Urothelium cell line (cell line): ENCODE measurements at regions not wholly inside any gene's neighbourhood (a gene's known extent, or its start where the extent isn't known, plus 50 kb on each side); places are given as distances from the start of the nearest gene placed in this dataset.
"Not testable (repeated sequence)": the region's sequence is repeated elsewhere in the genome, so short reads cannot be mapped to it uniquely, and the experiment has no call there.

Experiments used
- DNase-seq: peaks from one replicate; pipeline ENCODE4 v3.0.0; 2011; ENCODE audit warnings: low spot score, mixed read lengths
- FAIRE-seq: peaks from 2 replicates; lab custom pipeline; 2011; peaks lifted over from hg19 to GRCh38; lab: Jason Lieb, UNC

- FAIRE-seq, DNase-seq: not testable (repeated sequence)
Measured at GRCh38 chr14:83007052-83007451, 1473.4 kb upstream of the SEL1L start.

GRCh38 chr14:83007641-83008225 is 1474.1 kb upstream of the SEL1L start:
- FAIRE-seq, result no peak
- no peak for DNase-seq

GRCh38 chr14:83017296-83017695 is 1483.6 kb upstream of the SEL1L start:
- FAIRE-seq (no peak), DNase-seq (no peak)

GRCh38 chr14:83019744-83020414 is 1486.2 kb upstream of the SEL1L start:
- FAIRE-seq (no peak), DNase-seq (no peak)

GRCh38 chr14:83021323-83021722 is 1487.7 kb upstream of the SEL1L start:
- FAIRE-seq (no peak), DNase-seq (no peak)

GRCh38 chr14:83023369-83023768 is 1489.7 kb upstream of the SEL1L start:
- DNase-seq (no peak), FAIRE-seq (no peak)

- FAIRE-seq (no peak), DNase-seq (no peak)
Measured at GRCh38 chr14:83041224-83041623, 1507.6 kb upstream of the SEL1L start.

GRCh38 chr14:83042858-83043257 is 1509.2 kb upstream of the SEL1L start:
- DNase-seq (no peak), FAIRE-seq (no peak)

GRCh38 chr14:83044001-83044400 is 1510.3 kb upstream of the SEL1L start:
- FAIRE-seq (no peak), DNase-seq (no peak)

- DNase-seq, result no peak
- no peak for FAIRE-seq
Measured at GRCh38 chr14:83047059-83047830, 1513.6 kb upstream of the SEL1L start.

- DNase-seq, result no peak
- FAIRE-seq, result no peak
Measured at GRCh38 chr14:83053022-83053710, 1519.5 kb upstream of the SEL1L start.

- DNase-seq (no peak), FAIRE-seq (no peak)
Measured at GRCh38 chr14:83058068-83058467, 1524.4 kb upstream of the SEL1L start.

GRCh38 chr14:83071888-83072501 is 1538.3 kb upstream of the SEL1L start:
- no peak for FAIRE-seq
- DNase-seq, result no peak

- DNase-seq, result no peak
Measured at GRCh38 chr14:83085136-83085535, 1551.5 kb upstream of the SEL1L start.

GRCh38 chr14:83085725-83086124 is 1552.1 kb upstream of the SEL1L start:
- DNase-seq (no peak), FAIRE-seq (no peak)

More at GRCh38 chr14:83085136-83085535, 1551.5 kb upstream of the SEL1L start:
- FAIRE-seq, result no peak

GRCh38 chr14:83091991-83092956 is 1558.6 kb upstream of the SEL1L start:
- not testable (repeated sequence) for DNase-seq, FAIRE-seq

- FAIRE-seq, result no peak
- no peak for DNase-seq
Measured at GRCh38 chr14:83096092-83096491, 1562.4 kb upstream of the SEL1L start.

- FAIRE-seq (no peak), DNase-seq (no peak)
Measured at GRCh38 chr14:83101846-83102245, 1568.2 kb upstream of the SEL1L start.

- no peak for DNase-seq
- no peak for FAIRE-seq
Measured at GRCh38 chr14:83118029-83118428, 1584.4 kb upstream of the SEL1L start.

- DNase-seq, result peak; percentile 12
- FAIRE-seq, result no peak
Measured at GRCh38 chr14:83120187-83120586, 1586.5 kb upstream of the SEL1L start.
